ENCODE measurements at regions not wholly inside any gene's neighbourhood (a gene's known extent, or its start where the extent isn't known, plus 50 kb on each side); places are given as distances from the start of the nearest gene placed in this dataset.

DNA sequence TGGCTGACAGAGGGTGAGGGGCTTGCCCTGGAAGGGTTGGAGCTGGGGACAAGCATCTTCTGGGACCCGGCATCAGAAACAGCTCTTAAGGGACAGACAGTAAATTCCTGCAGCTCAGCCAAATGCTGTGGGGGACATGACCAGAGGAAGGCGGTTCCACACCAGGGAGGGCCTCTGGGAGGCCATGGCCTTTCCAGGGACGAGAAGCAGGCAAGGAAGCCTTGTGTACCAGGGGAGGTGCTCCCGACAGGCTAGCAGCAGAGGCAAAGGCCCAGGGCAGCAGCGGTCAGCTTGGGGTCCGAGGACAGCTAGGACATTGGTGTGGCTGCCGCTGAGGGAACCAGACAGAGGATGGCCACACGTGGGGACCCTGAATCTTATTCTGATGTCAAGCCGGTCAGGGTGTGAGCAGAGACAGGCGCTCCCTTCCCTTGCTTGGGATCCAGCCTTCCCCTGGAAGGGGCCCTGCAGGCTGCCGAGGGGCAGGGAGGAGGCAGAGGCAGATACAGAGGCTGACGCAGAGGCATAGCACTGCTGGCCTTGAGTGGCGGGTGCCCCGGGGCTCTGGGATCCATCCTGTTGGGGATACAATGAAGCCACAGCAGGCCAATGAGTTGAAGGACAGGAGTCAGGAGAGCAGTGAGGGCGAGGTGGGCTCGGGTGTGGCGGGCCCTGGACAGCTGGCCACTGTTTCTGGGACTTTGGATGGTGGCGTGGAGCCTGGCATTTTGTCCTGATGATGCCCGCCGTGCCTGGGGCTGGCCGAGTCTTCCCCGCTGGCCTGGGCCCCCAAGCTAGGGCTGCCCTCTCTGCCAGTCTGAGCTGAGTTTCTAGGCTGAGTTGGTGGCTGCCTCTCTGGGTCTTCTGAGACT is 64.1 kb upstream of the GPC1 start:
- H3F3A ChIP-seq (ENCODE audit: insufficient read depth, low read length): no peaks in the 10 kb centered on the region
- H3K4me3 ChIP-seq (ENCODE audit: low read length): no peak overlapping the region
- peaks cover 17% of the 10 kb centered on the region; the same call in 1 of the 2 replicates for H3K27me3 ChIP-seq (replicated peaks; ENCODE audit: insufficient read depth, low read length)
- no peaks in the 10 kb centered on the region for H3K36me3 ChIP-seq (replicated peaks; ENCODE audit: insufficient read depth, low read length)
- no peak overlapping the region for H3K9ac ChIP-seq (ENCODE audit: low read length)
- no peak for TF ChIP-seq EZH2 (optimal IDR thresholded peaks at IDR 0.05; ENCODE audit: low read depth, low read length)
- TF ChIP-seq, protein P1, sequence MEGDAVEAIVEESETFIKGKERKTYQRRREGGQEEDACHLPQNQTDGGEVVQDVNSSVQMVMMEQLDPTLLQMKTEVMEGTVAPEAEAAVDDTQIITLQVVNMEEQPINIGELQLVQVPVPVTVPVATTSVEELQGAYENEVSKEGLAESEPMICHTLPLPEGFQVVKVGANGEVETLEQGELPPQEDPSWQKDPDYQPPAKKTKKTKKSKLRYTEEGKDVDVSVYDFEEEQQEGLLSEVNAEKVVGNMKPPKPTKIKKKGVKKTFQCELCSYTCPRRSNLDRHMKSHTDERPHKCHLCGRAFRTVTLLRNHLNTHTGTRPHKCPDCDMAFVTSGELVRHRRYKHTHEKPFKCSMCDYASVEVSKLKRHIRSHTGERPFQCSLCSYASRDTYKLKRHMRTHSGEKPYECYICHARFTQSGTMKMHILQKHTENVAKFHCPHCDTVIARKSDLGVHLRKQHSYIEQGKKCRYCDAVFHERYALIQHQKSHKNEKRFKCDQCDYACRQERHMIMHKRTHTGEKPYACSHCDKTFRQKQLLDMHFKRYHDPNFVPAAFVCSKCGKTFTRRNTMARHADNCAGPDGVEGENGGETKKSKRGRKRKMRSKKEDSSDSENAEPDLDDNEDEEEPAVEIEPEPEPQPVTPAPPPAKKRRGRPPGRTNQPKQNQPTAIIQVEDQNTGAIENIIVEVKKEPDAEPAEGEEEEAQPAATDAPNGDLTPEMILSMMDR (IDR thresholded peaks at IDR 0.05; ENCODE audit: low read length): no peak
- no peaks in the 10 kb centered on the region for H3K9me3 ChIP-seq (replicated peaks; ENCODE audit: insufficient read depth, low read length)
- H3K79me2 ChIP-seq (ENCODE audit: low read length): no peaks in the 10 kb centered on the region
- H3K4me2 ChIP-seq (ENCODE audit: low read depth, low read length): no peak overlapping the region
- no peak for DNase-seq
- H3K27ac ChIP-seq (ENCODE audit: low read length): no peak overlapping the region
- no peaks in the 10 kb centered on the region for H3K4me1 ChIP-seq (ENCODE audit: low read length)
- H3K9me2 ChIP-seq (replicated peaks; ENCODE audit: insufficient read depth, low read length): no peaks in the 10 kb centered on the region
- no peaks in the 10 kb centered on the region for H4K20me1 ChIP-seq (ENCODE audit: insufficient read depth, low read length)
- no peak overlapping the region for H2AFZ ChIP-seq (ENCODE audit: low read length)

DNA sequence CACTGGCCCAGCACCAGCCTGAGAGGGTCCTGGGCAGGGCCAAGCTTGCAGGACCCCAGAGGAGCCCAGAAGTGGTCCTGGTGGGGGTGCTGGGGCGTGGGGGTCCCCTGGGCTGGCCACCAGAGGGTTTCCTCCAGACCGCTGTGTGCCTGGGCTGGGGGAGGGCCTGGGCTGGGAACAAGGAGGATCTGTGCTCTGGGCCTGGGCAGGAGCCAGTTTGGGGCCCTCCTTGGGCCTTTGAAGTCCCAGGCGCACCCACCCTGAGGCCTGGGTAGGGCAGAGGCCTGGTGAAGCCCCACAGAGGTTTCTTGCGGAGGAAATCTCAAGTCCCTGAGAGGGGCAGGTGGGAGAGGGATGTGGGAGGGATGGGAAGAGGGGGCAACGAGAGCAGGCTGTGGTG is 63.4 kb upstream of the GPC1 start:
- no peak for DNase-seq
- Histone ChIP-seq H2AFZ (ENCODE audit: low read length) (no peak overlapping the region), H3K9ac (ENCODE audit: low read length) (no peak overlapping the region), H3K79me2 (ENCODE audit: low read length) (no peaks in the 10 kb centered on the region), H3K4me3 (ENCODE audit: low read length) (no peak overlapping the region), H3K4me2 (ENCODE audit: low read depth, low read length) (no peak overlapping the region), H4K20me1 (ENCODE audit: insufficient read depth, low read length) (no peaks in the 10 kb centered on the region), H3K9me2 (replicated peaks; ENCODE audit: insufficient read depth, low read length) (no peaks in the 10 kb centered on the region), H3F3A (ENCODE audit: insufficient read depth, low read length) (no peaks in the 10 kb centered on the region), H3K9me3 (replicated peaks; ENCODE audit: insufficient read depth, low read length) (no peaks in the 10 kb centered on the region), H3K27ac (ENCODE audit: low read length) (no peak overlapping the region), H3K4me1 (ENCODE audit: low read length) (no peaks in the 10 kb centered on the region), H3K36me3 (replicated peaks; ENCODE audit: insufficient read depth, low read length) (no peaks in the 10 kb centered on the region), H3K27me3 (replicated peaks; ENCODE audit: insufficient read depth, low read length) (peaks cover 21% of the 10 kb centered on the region; the same call in 1 of the 2 replicates)
- TF ChIP-seq EZH2 (optimal IDR thresholded peaks at IDR 0.05; ENCODE audit: low read depth, low read length) (no peak), EZH2phosphoT487 (IDR thresholded peaks at IDR 0.05; ENCODE audit: low read length) (no peak)
- TF ChIP-seq, protein P1 (IDR thresholded peaks at IDR 0.05; ENCODE audit: low read length): no peak

DNA sequence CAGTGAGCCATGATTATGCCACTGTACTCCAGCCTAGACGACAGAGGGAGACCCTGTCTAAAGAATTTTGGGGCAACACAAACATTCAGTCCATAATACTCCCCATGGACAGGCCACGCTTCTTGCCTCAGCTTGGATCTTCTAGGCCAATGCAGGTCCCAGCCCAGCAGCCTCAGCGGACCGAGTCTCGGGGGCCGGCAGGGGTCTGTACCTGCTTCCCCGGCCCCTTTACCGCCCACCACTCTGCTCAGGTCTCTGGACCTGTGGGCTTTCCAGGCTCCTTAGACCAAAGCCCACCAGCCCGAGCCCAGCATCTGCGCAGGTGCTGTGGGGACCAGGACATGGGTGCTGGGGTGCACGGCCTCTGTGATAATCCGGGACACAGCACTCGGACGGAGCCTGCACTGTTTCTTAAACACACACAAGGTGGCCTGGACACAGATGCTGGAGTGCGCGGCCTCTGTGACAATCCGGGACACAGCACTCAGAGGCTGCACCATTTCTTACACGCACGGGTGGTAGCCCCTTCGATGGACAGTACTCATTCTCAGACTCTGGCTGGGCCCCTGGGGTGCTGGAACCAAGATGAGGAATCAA is 62.1 kb upstream of the GPC1 start:
- H3K9me2 ChIP-seq (replicated peaks; ENCODE audit: insufficient read depth, low read length): no peaks in the 10 kb centered on the region
- H4K20me1 ChIP-seq (ENCODE audit: insufficient read depth, low read length): no peaks in the 10 kb centered on the region
- H3K27ac ChIP-seq (ENCODE audit: low read length): no peak overlapping the region
- no peaks in the 10 kb centered on the region for H3K36me3 ChIP-seq (replicated peaks; ENCODE audit: insufficient read depth, low read length)
- H3K27me3 ChIP-seq (replicated peaks; ENCODE audit: insufficient read depth, low read length): peaks cover 32% of the 10 kb centered on the region
- no peak overlapping the region for H2AFZ ChIP-seq (ENCODE audit: low read length)
- H3K4me2 ChIP-seq (ENCODE audit: low read depth, low read length): no peak overlapping the region
- no peak overlapping the region for H3K9ac ChIP-seq (ENCODE audit: low read length)
- no peak overlapping the region for H3K4me3 ChIP-seq (ENCODE audit: low read length)
- H3K9me3 ChIP-seq (replicated peaks; ENCODE audit: insufficient read depth, low read length): no peaks in the 10 kb centered on the region
- no peak for DNase-seq
- no peaks in the 10 kb centered on the region for H3K4me1 ChIP-seq (ENCODE audit: low read length)
- no peaks in the 10 kb centered on the region for H3K79me2 ChIP-seq (ENCODE audit: low read length)
- no peaks in the 10 kb centered on the region for H3F3A ChIP-seq (ENCODE audit: insufficient read depth, low read length)
- no peak for TF ChIP-seq EZH2phosphoT487 (IDR thresholded peaks at IDR 0.05; ENCODE audit: low read length)
